ENCODE measurements at regions not wholly inside any gene's neighbourhood (a gene's known extent, or its start where the extent isn't known, plus 50 kb on each side); places are given as distances from the start of the nearest gene placed in this dataset.

- TF ChIP-seq CTCF (IDR thresholded peaks at IDR 0.05; ENCODE audit: low read length) (no peak), EZH2 (IDR thresholded peaks at IDR 0.05; ENCODE audit: borderline replicate concordance, low read length) (no peak)
- Histone ChIP-seq H3K27ac (ENCODE audit: low read depth, low read length, poor library complexity, severe bottlenecking) (no peak overlapping the region), H3K4me1 (ENCODE audit: insufficient read depth, low read length, severe bottlenecking) (no peaks in the 10 kb centered on the region), H3K4me3 (ENCODE audit: low read depth, low read length, poor library complexity, severe bottlenecking) (no peak overlapping the region), H3K9me2 (ENCODE audit: low read depth, low read length) (no peaks in the 10 kb centered on the region), H3K4me2 (ENCODE audit: low read length) (no peak overlapping the region), H3K9me3 (ENCODE audit: low read length) (no peaks in the 10 kb centered on the region), H2AFZ (ENCODE audit: low read length) (no peak overlapping the region), H4K20me1 (ENCODE audit: insufficient read depth, low read length) (no peaks in the 10 kb centered on the region), H3K27me3 (ENCODE audit: insufficient read depth, low read length) (no peaks in the 10 kb centered on the region), H3K79me2 (ENCODE audit: insufficient read depth, low read length) (no peaks in the 10 kb centered on the region), H3K36me3 (ENCODE audit: insufficient read depth, low read length) (no peaks in the 10 kb centered on the region), H3F3A (ENCODE audit: insufficient read depth, low read length) (no peaks in the 10 kb centered on the region), H3K9ac (ENCODE audit: low read length) (no peak overlapping the region)
Measured at GRCh38 chr2:221778025-221778424, 205.9 kb upstream of the EPHA4 start.

GRCh38 chr2:221777119-221777518 is 205.0 kb upstream of the EPHA4 start:
- Histone ChIP-seq H3K4me3 (ENCODE audit: low read depth, low read length, poor library complexity, severe bottlenecking) (no peak overlapping the region), H3K9me2 (ENCODE audit: low read depth, low read length) (no peaks in the 10 kb centered on the region), H3K4me2 (ENCODE audit: low read length) (no peak overlapping the region), H4K20me1 (ENCODE audit: insufficient read depth, low read length) (no peaks in the 10 kb centered on the region), H3K27ac (ENCODE audit: low read depth, low read length, poor library complexity, severe bottlenecking) (no peak overlapping the region), H2AFZ (ENCODE audit: low read length) (no peak overlapping the region), H3K79me2 (ENCODE audit: insufficient read depth, low read length) (no peaks in the 10 kb centered on the region), H3K9ac (ENCODE audit: low read length) (no peak overlapping the region), H3K9me3 (ENCODE audit: low read length) (no peaks in the 10 kb centered on the region), H3K4me1 (ENCODE audit: insufficient read depth, low read length, severe bottlenecking) (no peaks in the 10 kb centered on the region), H3F3A (ENCODE audit: insufficient read depth, low read length) (no peaks in the 10 kb centered on the region), H3K36me3 (ENCODE audit: insufficient read depth, low read length) (no peaks in the 10 kb centered on the region), H3K27me3 (ENCODE audit: insufficient read depth, low read length) (no peaks in the 10 kb centered on the region)
- TF ChIP-seq EZH2 (IDR thresholded peaks at IDR 0.05; ENCODE audit: borderline replicate concordance, low read length) (no peak), CTCF (IDR thresholded peaks at IDR 0.05; ENCODE audit: low read length) (no peak)

GRCh38 chr2:221775096-221775495 is 203.0 kb upstream of the EPHA4 start:
- Histone ChIP-seq H3K9me2 (ENCODE audit: low read depth, low read length) (no peaks in the 10 kb centered on the region), H3K9ac (ENCODE audit: low read length) (no peak overlapping the region), H3K27ac (ENCODE audit: low read depth, low read length, poor library complexity, severe bottlenecking) (no peak overlapping the region), H3K4me1 (ENCODE audit: insufficient read depth, low read length, severe bottlenecking) (no peaks in the 10 kb centered on the region), H3F3A (ENCODE audit: insufficient read depth, low read length) (no peaks in the 10 kb centered on the region), H3K27me3 (ENCODE audit: insufficient read depth, low read length) (no peaks in the 10 kb centered on the region), H2AFZ (ENCODE audit: low read length) (no peak overlapping the region), H4K20me1 (ENCODE audit: insufficient read depth, low read length) (no peaks in the 10 kb centered on the region), H3K79me2 (ENCODE audit: insufficient read depth, low read length) (no peaks in the 10 kb centered on the region), H3K4me2 (ENCODE audit: low read length) (no peak overlapping the region), H3K36me3 (ENCODE audit: insufficient read depth, low read length) (no peaks in the 10 kb centered on the region), H3K9me3 (ENCODE audit: low read length) (no peaks in the 10 kb centered on the region), H3K4me3 (ENCODE audit: low read depth, low read length, poor library complexity, severe bottlenecking) (no peak overlapping the region)
- TF ChIP-seq CTCF (IDR thresholded peaks at IDR 0.05; ENCODE audit: low read length) (no peak), EZH2 (IDR thresholded peaks at IDR 0.05; ENCODE audit: borderline replicate concordance, low read length) (no peak)
